ENCODE measurements at regions not wholly inside any gene's neighbourhood (a gene's known extent, or its start where the extent isn't known, plus 50 kb on each side); places are given as distances from the start of the nearest gene placed in this dataset.

- H3K9me2 ChIP-seq (ENCODE audit: insufficient read depth): no peaks in the 10 kb centered on the region
- no peaks in the 10 kb centered on the region for H3K79me2 ChIP-seq (replicated peaks; ENCODE audit: insufficient read depth)
- H3K4me3 ChIP-seq: no peak overlapping the region
- no peak overlapping the region for H3K4me2 ChIP-seq
- ATAC-seq: peak; percentile 52
- no peak overlapping the region for H3K27ac ChIP-seq (ENCODE audit: low read depth)
- H3K27me3 ChIP-seq (ENCODE audit: insufficient read depth): no peaks in the 10 kb centered on the region
- Mint-ChIP-seq H3K4me1 (peaks cover 25% of the 10 kb centered on the region), H3K4me3 (no peak overlapping the region), H3K9me3 (no peaks in the 10 kb centered on the region), H3K27ac (no peak overlapping the region), H3K36me3 (ENCODE audit: low read depth) (no peaks in the 10 kb centered on the region), H3K27me3 (ENCODE audit: insufficient read depth, low read depth, poor library complexity) (no peaks in the 10 kb centered on the region)
- no peaks in the 10 kb centered on the region for H3K36me3 ChIP-seq (ENCODE audit: insufficient read depth)
- no peaks in the 10 kb centered on the region for H3F3A ChIP-seq (replicated peaks; ENCODE audit: low read depth)
- TF ChIP-seq EZH2phosphoT487 (IDR thresholded peaks at IDR 0.05; ENCODE audit: unreplicated experiment): no peak
- TF ChIP-seq NANOG (IDR thresholded peaks at IDR 0.05; ENCODE audit: borderline replicate concordance): no peak
- no peak for TF ChIP-seq ZNF114 (CRISPR knock-in tag; IDR thresholded peaks at IDR 0.05)
- TF ChIP-seq, protein P1, sequence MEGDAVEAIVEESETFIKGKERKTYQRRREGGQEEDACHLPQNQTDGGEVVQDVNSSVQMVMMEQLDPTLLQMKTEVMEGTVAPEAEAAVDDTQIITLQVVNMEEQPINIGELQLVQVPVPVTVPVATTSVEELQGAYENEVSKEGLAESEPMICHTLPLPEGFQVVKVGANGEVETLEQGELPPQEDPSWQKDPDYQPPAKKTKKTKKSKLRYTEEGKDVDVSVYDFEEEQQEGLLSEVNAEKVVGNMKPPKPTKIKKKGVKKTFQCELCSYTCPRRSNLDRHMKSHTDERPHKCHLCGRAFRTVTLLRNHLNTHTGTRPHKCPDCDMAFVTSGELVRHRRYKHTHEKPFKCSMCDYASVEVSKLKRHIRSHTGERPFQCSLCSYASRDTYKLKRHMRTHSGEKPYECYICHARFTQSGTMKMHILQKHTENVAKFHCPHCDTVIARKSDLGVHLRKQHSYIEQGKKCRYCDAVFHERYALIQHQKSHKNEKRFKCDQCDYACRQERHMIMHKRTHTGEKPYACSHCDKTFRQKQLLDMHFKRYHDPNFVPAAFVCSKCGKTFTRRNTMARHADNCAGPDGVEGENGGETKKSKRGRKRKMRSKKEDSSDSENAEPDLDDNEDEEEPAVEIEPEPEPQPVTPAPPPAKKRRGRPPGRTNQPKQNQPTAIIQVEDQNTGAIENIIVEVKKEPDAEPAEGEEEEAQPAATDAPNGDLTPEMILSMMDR (conservative IDR thresholded peaks at IDR 0.05; ENCODE audit: low read depth in 2 of 2): no peak
- TF ChIP-seq EZH2 (IDR thresholded peaks at IDR 0.05; ENCODE audit: low read depth, unreplicated experiment): no peak
- no peak for TF ChIP-seq STAT1 (IDR thresholded peaks at IDR 0.05; ENCODE audit: unreplicated experiment)
- TF ChIP-seq, protein P2, sequence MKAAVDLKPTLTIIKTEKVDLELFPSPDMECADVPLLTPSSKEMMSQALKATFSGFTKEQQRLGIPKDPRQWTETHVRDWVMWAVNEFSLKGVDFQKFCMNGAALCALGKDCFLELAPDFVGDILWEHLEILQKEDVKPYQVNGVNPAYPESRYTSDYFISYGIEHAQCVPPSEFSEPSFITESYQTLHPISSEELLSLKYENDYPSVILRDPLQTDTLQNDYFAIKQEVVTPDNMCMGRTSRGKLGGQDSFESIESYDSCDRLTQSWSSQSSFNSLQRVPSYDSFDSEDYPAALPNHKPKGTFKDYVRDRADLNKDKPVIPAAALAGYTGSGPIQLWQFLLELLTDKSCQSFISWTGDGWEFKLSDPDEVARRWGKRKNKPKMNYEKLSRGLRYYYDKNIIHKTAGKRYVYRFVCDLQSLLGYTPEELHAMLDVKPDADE (IDR thresholded peaks at IDR 0.05): no peak
- TF ChIP-seq, protein P3, sequence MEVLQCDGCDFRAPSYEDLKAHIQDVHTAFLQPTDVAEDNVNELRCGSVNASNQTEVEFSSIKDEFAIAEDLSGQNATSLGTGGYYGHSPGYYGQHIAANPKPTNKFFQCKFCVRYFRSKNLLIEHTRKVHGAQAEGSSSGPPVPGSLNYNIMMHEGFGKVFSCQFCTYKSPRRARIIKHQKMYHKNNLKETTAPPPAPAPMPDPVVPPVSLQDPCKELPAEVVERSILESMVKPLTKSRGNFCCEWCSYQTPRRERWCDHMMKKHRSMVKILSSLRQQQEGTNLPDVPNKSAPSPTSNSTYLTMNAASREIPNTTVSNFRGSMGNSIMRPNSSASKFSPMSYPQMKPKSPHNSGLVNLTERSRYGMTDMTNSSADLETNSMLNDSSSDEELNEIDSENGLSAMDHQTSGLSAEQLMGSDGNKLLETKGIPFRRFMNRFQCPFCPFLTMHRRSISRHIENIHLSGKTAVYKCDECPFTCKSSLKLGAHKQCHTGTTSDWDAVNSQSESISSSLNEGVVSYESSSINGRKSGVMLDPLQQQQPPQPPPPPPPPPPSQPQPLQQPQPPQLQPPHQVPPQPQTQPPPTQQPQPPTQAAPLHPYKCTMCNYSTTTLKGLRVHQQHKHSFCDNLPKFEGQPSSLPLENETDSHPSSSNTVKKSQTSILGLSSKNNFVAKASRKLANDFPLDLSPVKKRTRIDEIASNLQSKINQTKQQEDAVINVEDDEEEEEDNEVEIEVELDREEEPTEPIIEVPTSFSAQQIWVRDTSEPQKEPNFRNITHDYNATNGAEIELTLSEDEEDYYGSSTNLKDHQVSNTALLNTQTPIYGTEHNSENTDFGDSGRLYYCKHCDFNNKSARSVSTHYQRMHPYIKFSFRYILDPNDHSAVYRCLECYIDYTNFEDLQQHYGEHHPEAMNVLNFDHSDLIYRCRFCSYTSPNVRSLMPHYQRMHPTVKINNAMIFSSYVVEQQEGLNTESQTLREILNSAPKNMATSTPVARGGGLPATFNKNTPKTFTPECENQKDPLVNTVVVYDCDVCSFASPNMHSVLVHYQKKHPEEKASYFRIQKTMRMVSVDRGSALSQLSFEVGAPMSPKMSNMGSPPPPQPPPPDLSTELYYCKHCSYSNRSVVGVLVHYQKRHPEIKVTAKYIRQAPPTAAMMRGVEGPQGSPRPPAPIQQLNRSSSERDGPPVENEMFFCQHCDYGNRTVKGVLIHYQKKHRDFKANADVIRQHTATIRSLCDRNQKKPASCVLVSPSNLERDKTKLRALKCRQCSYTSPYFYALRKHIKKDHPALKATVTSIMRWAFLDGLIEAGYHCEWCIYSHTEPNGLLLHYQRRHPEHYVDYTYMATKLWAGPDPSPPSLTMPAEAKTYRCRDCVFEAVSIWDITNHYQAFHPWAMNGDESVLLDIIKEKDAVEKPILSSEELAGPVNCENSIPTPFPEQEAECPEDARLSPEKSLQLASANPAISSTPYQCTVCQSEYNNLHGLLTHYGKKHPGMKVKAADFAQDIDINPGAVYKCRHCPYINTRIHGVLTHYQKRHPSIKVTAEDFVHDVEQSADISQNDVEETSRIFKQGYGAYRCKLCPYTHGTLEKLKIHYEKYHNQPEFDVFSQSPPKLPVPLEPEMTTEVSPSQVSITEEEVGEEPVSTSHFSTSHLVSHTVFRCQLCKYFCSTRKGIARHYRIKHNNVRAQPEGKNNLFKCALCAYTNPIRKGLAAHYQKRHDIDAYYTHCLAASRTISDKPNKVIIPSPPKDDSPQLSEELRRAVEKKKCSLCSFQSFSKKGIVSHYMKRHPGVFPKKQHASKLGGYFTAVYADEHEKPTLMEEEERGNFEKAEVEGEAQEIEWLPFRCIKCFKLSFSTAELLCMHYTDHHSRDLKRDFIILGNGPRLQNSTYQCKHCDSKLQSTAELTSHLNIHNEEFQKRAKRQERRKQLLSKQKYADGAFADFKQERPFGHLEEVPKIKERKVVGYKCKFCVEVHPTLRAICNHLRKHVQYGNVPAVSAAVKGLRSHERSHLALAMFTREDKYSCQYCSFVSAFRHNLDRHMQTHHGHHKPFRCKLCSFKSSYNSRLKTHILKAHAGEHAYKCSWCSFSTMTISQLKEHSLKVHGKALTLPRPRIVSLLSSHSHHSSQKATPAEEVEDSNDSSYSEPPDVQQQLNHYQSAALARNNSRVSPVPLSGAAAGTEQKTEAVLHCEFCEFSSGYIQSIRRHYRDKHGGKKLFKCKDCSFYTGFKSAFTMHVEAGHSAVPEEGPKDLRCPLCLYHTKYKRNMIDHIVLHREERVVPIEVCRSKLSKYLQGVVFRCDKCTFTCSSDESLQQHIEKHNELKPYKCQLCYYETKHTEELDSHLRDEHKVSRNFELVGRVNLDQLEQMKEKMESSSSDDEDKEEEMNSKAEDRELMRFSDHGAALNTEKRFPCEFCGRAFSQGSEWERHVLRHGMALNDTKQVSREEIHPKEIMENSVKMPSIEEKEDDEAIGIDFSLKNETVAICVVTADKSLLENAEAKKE (CRISPR knock-in tag; IDR thresholded peaks at IDR 0.05): no peak
- TF ChIP-seq POLR2AphosphoS5 (IDR thresholded peaks at IDR 0.05; ENCODE audit: low read depth): no peak
- TF ChIP-seq CREB1 (CRISPR knock-in tag; IDR thresholded peaks at IDR 0.05; ENCODE audit: low read depth): no peak
- TF ChIP-seq JUNB (IDR thresholded peaks at IDR 0.05; ENCODE audit: unreplicated experiment): no peak
- TF ChIP-seq, protein P4, sequence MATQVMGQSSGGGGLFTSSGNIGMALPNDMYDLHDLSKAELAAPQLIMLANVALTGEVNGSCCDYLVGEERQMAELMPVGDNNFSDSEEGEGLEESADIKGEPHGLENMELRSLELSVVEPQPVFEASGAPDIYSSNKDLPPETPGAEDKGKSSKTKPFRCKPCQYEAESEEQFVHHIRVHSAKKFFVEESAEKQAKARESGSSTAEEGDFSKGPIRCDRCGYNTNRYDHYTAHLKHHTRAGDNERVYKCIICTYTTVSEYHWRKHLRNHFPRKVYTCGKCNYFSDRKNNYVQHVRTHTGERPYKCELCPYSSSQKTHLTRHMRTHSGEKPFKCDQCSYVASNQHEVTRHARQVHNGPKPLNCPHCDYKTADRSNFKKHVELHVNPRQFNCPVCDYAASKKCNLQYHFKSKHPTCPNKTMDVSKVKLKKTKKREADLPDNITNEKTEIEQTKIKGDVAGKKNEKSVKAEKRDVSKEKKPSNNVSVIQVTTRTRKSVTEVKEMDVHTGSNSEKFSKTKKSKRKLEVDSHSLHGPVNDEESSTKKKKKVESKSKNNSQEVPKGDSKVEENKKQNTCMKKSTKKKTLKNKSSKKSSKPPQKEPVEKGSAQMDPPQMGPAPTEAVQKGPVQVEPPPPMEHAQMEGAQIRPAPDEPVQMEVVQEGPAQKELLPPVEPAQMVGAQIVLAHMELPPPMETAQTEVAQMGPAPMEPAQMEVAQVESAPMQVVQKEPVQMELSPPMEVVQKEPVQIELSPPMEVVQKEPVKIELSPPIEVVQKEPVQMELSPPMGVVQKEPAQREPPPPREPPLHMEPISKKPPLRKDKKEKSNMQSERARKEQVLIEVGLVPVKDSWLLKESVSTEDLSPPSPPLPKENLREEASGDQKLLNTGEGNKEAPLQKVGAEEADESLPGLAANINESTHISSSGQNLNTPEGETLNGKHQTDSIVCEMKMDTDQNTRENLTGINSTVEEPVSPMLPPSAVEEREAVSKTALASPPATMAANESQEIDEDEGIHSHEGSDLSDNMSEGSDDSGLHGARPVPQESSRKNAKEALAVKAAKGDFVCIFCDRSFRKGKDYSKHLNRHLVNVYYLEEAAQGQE (IDR thresholded peaks at IDR 0.05; ENCODE audit: unreplicated experiment): no peak
- no peak for TF ChIP-seq ZNF331 (CRISPR knock-in tag; IDR thresholded peaks at IDR 0.05; ENCODE audit: low read depth)
- H3K4me1 ChIP-seq (ENCODE audit: insufficient read depth): peaks cover 11% of the 10 kb centered on the region; the same call in 1 of the 2 replicates
- no peaks in the 10 kb centered on the region for H4K20me1 ChIP-seq (replicated peaks; ENCODE audit: insufficient read depth)
- H2AFZ ChIP-seq: no peak overlapping the region
- DNase-seq (ENCODE audit: low spot score): no peak
Measured at GRCh38 chr6:78578430-78578829, 288.9 kb upstream of the IRAK1BP1 start.

All from GM23338 (cell line).